ENCODE measurements at regions not wholly inside any gene's neighbourhood (a gene's known extent, or its start where the extent isn't known, plus 50 kb on each side); places are given as distances from the start of the nearest gene placed in this dataset.

GRCh38 chr11:92416971-92417725 is 192.5 kb downstream of the FAT3 start:
- Histone ChIP-seq H3K4me3 (ENCODE audit: low read depth in 2 of 2, low read length in 1 of 2) (no peak overlapping the region), H3K79me2 (ENCODE audit: insufficient read depth) (no peaks in the 10 kb centered on the region), H3K4me1 (ENCODE audit: control insufficient read depth in 1 of 2, insufficient read depth in 2 of 2, low read depth in 1 of 2, low read length in 1 of 2) (peaks cover 0 to 3% of the 10 kb centered on the region in 2 experiments; a peak in 1 of 4 replicates), H3F3A (replicated peaks; ENCODE audit: insufficient read depth) (no peaks in the 10 kb centered on the region), H4K20me1 (ENCODE audit: insufficient read depth) (no peaks in the 10 kb centered on the region), H3K4me2 (no peak overlapping the region), H2AFZ (ENCODE audit: low read depth) (no peak overlapping the region), H3K9me2 (no peaks in the 10 kb centered on the region), H3K9ac (no peak overlapping the region), H3K9me3 (no peaks in the 10 kb centered on the region), H3K36me3 (replicated peaks in 1 of 2; ENCODE audit: control insufficient read depth in 1 of 2, insufficient read depth in 2 of 2, low read length in 1 of 2) (no peaks in the 10 kb centered on the region), H3K27ac (ENCODE audit: low read depth in 2 of 2, low read length in 1 of 2) (no peak overlapping the region), H3K27me3 (ENCODE audit: insufficient read depth) (no peaks in the 10 kb centered on the region)
- DNase-seq, result no peak
- CTCF ChIA-PET, result no interaction called here
- WGBS (ENCODE audit: low lambda C conversion rate), result 64% methylated on average over 1 of the region's 1 CpG
- POLR2A ChIA-PET, result no interaction called here
- TF ChIP-seq RXRA (IDR thresholded peaks at IDR 0.05; ENCODE audit: borderline replicate concordance, low read depth) (no peak), FOXJ3 (CRISPR knock-in tag; IDR thresholded peaks at IDR 0.05) (no peak), TAF1 (IDR thresholded peaks at IDR 0.05; ENCODE audit: borderline replicate concordance, low read depth, low read length) (no peak)

- Histone ChIP-seq H4K20me1 (ENCODE audit: insufficient read depth) (no peaks in the 10 kb centered on the region), H3K27me3 (ENCODE audit: insufficient read depth) (no peaks in the 10 kb centered on the region), H2AFZ (ENCODE audit: low read depth) (no peak overlapping the region), H3K4me1 (ENCODE audit: control insufficient read depth in 1 of 2, insufficient read depth in 2 of 2, low read depth in 1 of 2, low read length in 1 of 2) (no peaks in the 10 kb centered on the region), H3F3A (replicated peaks; ENCODE audit: insufficient read depth) (peaks cover 7% of the 10 kb centered on the region), H3K9me3 (no peaks in the 10 kb centered on the region; the same call in 1 of the 2 replicates), H3K4me3 (ENCODE audit: low read depth in 2 of 2, low read length in 1 of 2) (no peak overlapping the region), H3K9me2 (no peaks in the 10 kb centered on the region), H3K9ac (no peak overlapping the region), H3K27ac (ENCODE audit: low read depth in 2 of 2, low read length in 1 of 2) (no peak overlapping the region), H3K79me2 (ENCODE audit: insufficient read depth) (0 out of 2 replicates have a peak, but pooled peaks cover 4% of the 10 kb centered on the region), H3K36me3 (replicated peaks in 1 of 2; ENCODE audit: control insufficient read depth in 1 of 2, insufficient read depth in 2 of 2, low read length in 1 of 2) (no peaks in the 10 kb centered on the region), H3K4me2 (no peak overlapping the region)
- 76% methylated on average over 6 of the region's 6 CpGs for WGBS (ENCODE audit: low lambda C conversion rate)
- no peak for DNase-seq
- no peak for TF ChIP-seq GATA2 (CRISPR knock-in tag; IDR thresholded peaks at IDR 0.05)
- TF ChIP-seq SMC3 (IDR thresholded peaks at IDR 0.05; ENCODE audit: low read depth, low read length), result no peak
- no peak for TF ChIP-seq IRF3 (IDR thresholded peaks at IDR 0.05; ENCODE audit: low read depth, low read length)
- no peak for TF ChIP-seq EZH2phosphoT487 (IDR thresholded peaks at IDR 0.05; ENCODE audit: borderline replicate concordance, low read depth)
- ChIA-PET POLR2A (no interaction called here), CTCF (interaction anchor here (1.0 kb wide), 1 partner anchor 13 kb away, joined by 3 read pairs; no protein-coding TSS in a partner anchor)
These were observed 198.8 kb downstream of the FAT3 start for GRCh38 chr11:92423115-92424034.

GRCh38 chr11:92424281-92424680 is 199.7 kb downstream of the FAT3 start:
- H3K9me3 ChIP-seq, result no peaks in the 10 kb centered on the region; the same call in 1 of the 2 replicates
- no peak overlapping the region for H3K4me2 ChIP-seq
- ChIA-PET POLR2A (no interaction called here), CTCF (no interaction called here)
- DNase-seq, result no peak
- H3K27ac ChIP-seq (ENCODE audit: low read depth in 2 of 2, low read length in 1 of 2), result no peak overlapping the region
- TF ChIP-seq USF1 (IDR thresholded peaks at IDR 0.05; ENCODE audit: borderline replicate concordance, low read depth), result no peak
- no peak for TF ChIP-seq GABPA (IDR thresholded peaks at IDR 0.05; ENCODE audit: low read depth)
- TF ChIP-seq NRF1 (IDR thresholded peaks at IDR 0.05; ENCODE audit: low read depth, low read length), result no peak
- H3F3A ChIP-seq (replicated peaks; ENCODE audit: insufficient read depth), result peaks cover 7% of the 10 kb centered on the region
- no peaks in the 10 kb centered on the region for H3K27me3 ChIP-seq (ENCODE audit: insufficient read depth)
- no peaks in the 10 kb centered on the region for H3K9me2 ChIP-seq
- H3K79me2 ChIP-seq (ENCODE audit: insufficient read depth), result 0 out of 2 replicates have a peak, but pooled peaks cover 4% of the 10 kb centered on the region
- no peak overlapping the region for H3K9ac ChIP-seq
- H3K4me1 ChIP-seq (ENCODE audit: control insufficient read depth in 1 of 2, insufficient read depth in 2 of 2, low read depth in 1 of 2, low read length in 1 of 2), result no peaks in the 10 kb centered on the region
- no peak overlapping the region for H3K4me3 ChIP-seq (ENCODE audit: low read depth in 2 of 2, low read length in 1 of 2)
- H3K36me3 ChIP-seq (replicated peaks in 1 of 2; ENCODE audit: control insufficient read depth in 1 of 2, insufficient read depth in 2 of 2, low read length in 1 of 2), result no peaks in the 10 kb centered on the region
- no peaks in the 10 kb centered on the region for H4K20me1 ChIP-seq (ENCODE audit: insufficient read depth)
- no peak overlapping the region for H2AFZ ChIP-seq (ENCODE audit: low read depth)

All from SK-N-SH (cell line).